Superior temporal gyrus (tissue), 1 donor: ENCODE measurements at regions not wholly inside any gene's neighbourhood (a gene's known extent, or its start where the extent isn't known, plus 50 kb on each side); places are given as distances from the start of the nearest gene placed in this dataset.
"Not testable (repeated sequence)": the region's sequence is repeated elsewhere in the genome, so short reads cannot be mapped to it uniquely, and the experiment has no call there.

Source experiments
- DNase-seq: peaks from one replicate; pipeline ENCODE4 v3.0.0-alpha.2; 2016; ENCODE audit errors: extremely low spot score

GRCh38 chr20:53818457-53819177, 225.0 kb upstream of the ZNF217 start:
- no peak for DNase-seq

- DNase-seq, result not testable (repeated sequence)
These were observed 223.9 kb upstream of the ZNF217 start for GRCh38 chr20:53817513-53817912.

GRCh38 chr20:53816872-53817398, 223.3 kb upstream of the ZNF217 start:
- no peak for DNase-seq

GRCh38 chr20:53815509-53815908, 221.9 kb upstream of the ZNF217 start:
- DNase-seq, result no peak

GRCh38 chr20:53814060-53814459, 220.4 kb upstream of the ZNF217 start:
- DNase-seq, result no peak

- no peak for DNase-seq
These were observed 220.0 kb upstream of the ZNF217 start for GRCh38 chr20:53813636-53814035.

- no peak for DNase-seq
These were observed 217.9 kb upstream of the ZNF217 start for GRCh38 chr20:53811577-53811976.

GRCh38 chr20:53810661-53811355, 217.2 kb upstream of the ZNF217 start:
- DNase-seq, result no peak

GRCh38 chr20:53809728-53810365, 216.2 kb upstream of the ZNF217 start:
- DNase-seq, result peak; percentile 4

- no peak for DNase-seq
These were observed 215.6 kb upstream of the ZNF217 start for GRCh38 chr20:53809217-53809616.

GRCh38 chr20:53808733-53809132, 215.1 kb upstream of the ZNF217 start:
- DNase-seq, result no peak

- not testable (repeated sequence) for DNase-seq
These were observed 214.7 kb upstream of the ZNF217 start for GRCh38 chr20:53808302-53808701.

GRCh38 chr20:53806683-53807401, 213.2 kb upstream of the ZNF217 start:
- DNase-seq, result no peak

GRCh38 chr20:53805895-53806384, 212.3 kb upstream of the ZNF217 start:
- no peak for DNase-seq

GRCh38 chr20:53804920-53805894, 211.6 kb upstream of the ZNF217 start:
- no peak for DNase-seq

- not testable (repeated sequence) for DNase-seq
These were observed 210.7 kb upstream of the ZNF217 start for GRCh38 chr20:53804308-53804707.

- DNase-seq, result no peak
These were observed 210.0 kb upstream of the ZNF217 start for GRCh38 chr20:53803492-53804155.

- DNase-seq, result no peak
These were observed 208.2 kb upstream of the ZNF217 start for GRCh38 chr20:53801609-53802370.
